OCI-LY7 (cell line): ENCODE measurements at regions not wholly inside any gene's neighbourhood (a gene's known extent, or its start where the extent isn't known, plus 50 kb on each side); places are given as distances from the start of the nearest gene placed in this dataset.

Experiments
- BruUV-seq: library from RNA; stranded (reverse); fragments of 400-500 nt; replicated peaks from 2 replicates; lab custom pipeline; 2021; lab: Mats Ljungman, UMichigan
- CTCF ChIA-PET: fragments of 300-600 bp; sonication (Branson Sonifier 250); formaldehyde crosslinking; loops from one replicate; lab custom pipeline; 2022; ENCODE audit warnings: antibody characterized with exemption; ENCODE audit not compliant: unreplicated experiment; lab: Charles Lee
- POLR2A ChIA-PET: fragments of 300-600 bp; sonication (Branson Sonifier 250); formaldehyde crosslinking; loops from one replicate; lab custom pipeline; 2022; ENCODE audit warnings: antibody characterized with exemption; lab: Charles Lee
- DNase-seq: peaks from one replicate; pipeline ENCODE4 v3.0.0-alpha.2; 2015; ENCODE audit warnings: low spot score
- H2AFZ ChIP-seq: fragments of 200-600 bp; sonication (generic), shearing (Covaris generic); 2 replicates; pipeline ENCODE4 v1.6.1; 2014; ENCODE audit warnings: mild to moderate bottlenecking, antibody characterized with exemption, low read length, moderate library complexity
- H3K27ac ChIP-seq: fragments of 200-600 bp; sonication (generic); 2 replicates; pipeline ENCODE4 v1.5.1; 2014; ENCODE audit warnings: mixed run types, low read depth, mild to moderate bottlenecking, moderate library complexity, low read length, inconsistent platforms; ENCODE audit not compliant: poor library complexity, severe bottlenecking
- H3K36me3 ChIP-seq: fragments of 200-600 bp; sonication (generic); 2 replicates; pipeline ENCODE4 v1.6.1; 2014; ENCODE audit warnings: mild to moderate bottlenecking, antibody characterized with exemption, low read length, moderate library complexity, mixed read lengths; ENCODE audit not compliant: insufficient read depth
- H3K4me1 ChIP-seq: fragments of 200-600 bp; sonication (generic); 2 replicates; pipeline ENCODE4 v1.5.1; 2014; ENCODE audit warnings: mild to moderate bottlenecking, low read length; ENCODE audit not compliant: insufficient read depth, poor library complexity, severe bottlenecking
- H3K4me2 ChIP-seq: fragments of 200-600 bp; sonication (generic); 2 replicates; pipeline ENCODE4 v1.6.1; 2014; ENCODE audit warnings: mild to moderate bottlenecking, low read length
- H3K4me3 ChIP-seq: fragments of 200-600 bp; sonication (generic); 2 replicates; pipeline ENCODE4 v1.5.1; 2014; ENCODE audit warnings: mild to moderate bottlenecking, low read depth, low read length; ENCODE audit not compliant: poor library complexity, severe bottlenecking
- H3K79me2 ChIP-seq: fragments of 200-600 bp; sonication (generic); 2 replicates; pipeline ENCODE4 v1.6.1; 2016; ENCODE audit warnings: low read depth, mild to moderate bottlenecking, low read length, moderate library complexity, mixed read lengths; ENCODE audit not compliant: insufficient read depth
- H3K9me2 ChIP-seq: fragments of 200-600 bp; sonication (generic); 2 replicates; pipeline ENCODE4 v1.6.1; 2016; ENCODE audit warnings: mild to moderate bottlenecking, low read length, mixed read lengths; ENCODE audit not compliant: insufficient read depth
- H3K9me3 ChIP-seq: fragments of 200-600 bp; sonication (generic); 2 replicates; pipeline ENCODE4 v1.6.1; 2014; ENCODE audit warnings: mild to moderate bottlenecking, mixed run types, low read length, mixed read lengths
- H4K20me1 ChIP-seq: fragments of 200-600 bp; sonication (generic); 2 replicates; pipeline ENCODE4 v1.6.1; 2014; ENCODE audit warnings: mild to moderate bottlenecking, antibody characterized with exemption, low read length, moderate library complexity, mixed read lengths; ENCODE audit not compliant: insufficient read depth
- EZH2phosphoT487 ChIP-seq: fragments of 200-600 bp; sonication (generic); IDR thresholded peaks from 2 replicates; pipeline ENCODE4 v1.6.1; 2018; ENCODE audit warnings: low read depth, borderline replicate concordance, mild to moderate bottlenecking, mixed run types, antibody characterized with exemption, low read length, moderate library complexity, mixed read lengths
- intact Hi-C: fragments of 100-400 bp; cut with micrococcal nuclease; formaldehyde crosslinking; loops from one replicate; pipeline ENCODE4 v1.10.0; 2022; ENCODE audit not compliant: unreplicated experiment
- TF ChIP-seq, protein P1 (sequence below): fragments of 200-600 bp; sonication (generic); conservative IDR thresholded peaks from 2 replicates; pipeline ENCODE4 v1.5.1; 2014; ENCODE audit warnings: mild to moderate bottlenecking, antibody characterized with exemption, low read length, moderate library complexity, mixed read lengths

DNA sequence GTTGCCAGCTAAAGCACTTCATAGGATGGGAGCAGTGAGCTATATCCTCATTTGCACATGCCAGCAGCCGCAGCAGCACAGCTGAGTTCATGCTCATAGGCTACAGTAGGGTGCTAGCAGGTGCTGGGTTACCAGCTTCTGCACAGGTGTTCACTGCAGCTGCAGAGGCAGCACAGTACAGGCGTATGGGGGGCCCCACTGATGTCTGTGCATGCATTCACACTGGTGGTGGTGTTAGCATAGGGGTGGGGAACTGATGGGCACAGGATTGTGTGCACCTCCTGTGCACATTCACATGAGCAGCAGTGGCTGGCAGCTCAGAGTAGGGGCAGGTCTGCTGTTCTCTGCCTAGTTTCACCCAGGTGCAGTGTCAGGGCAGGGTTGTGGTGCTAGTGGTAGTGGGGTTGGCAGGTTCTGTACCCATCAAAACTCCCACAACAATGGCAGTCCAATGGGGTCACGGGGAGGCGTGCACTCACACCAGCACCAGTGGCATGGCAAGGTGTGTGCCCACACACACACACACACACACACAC, 58.9 kb upstream of the IRAK1BP1 start:
- Histone ChIP-seq H3K4me2 (no peak overlapping the region), H3K4me3 (no peak overlapping the region), H3K9me3 (no peaks in the 10 kb centered on the region), H3K27ac (no peak overlapping the region), H4K20me1 (no peaks in the 10 kb centered on the region), H3K36me3 (no peaks in the 10 kb centered on the region), H3K79me2 (no peaks in the 10 kb centered on the region), H3K9me2 (no peaks in the 10 kb centered on the region), H2AFZ (no peak overlapping the region), H3K4me1 (no peaks in the 10 kb centered on the region)
- CTCF ChIA-PET = no interaction called here
- no peak for TF ChIP-seq EZH2phosphoT487
- TF ChIP-seq, protein P1, sequence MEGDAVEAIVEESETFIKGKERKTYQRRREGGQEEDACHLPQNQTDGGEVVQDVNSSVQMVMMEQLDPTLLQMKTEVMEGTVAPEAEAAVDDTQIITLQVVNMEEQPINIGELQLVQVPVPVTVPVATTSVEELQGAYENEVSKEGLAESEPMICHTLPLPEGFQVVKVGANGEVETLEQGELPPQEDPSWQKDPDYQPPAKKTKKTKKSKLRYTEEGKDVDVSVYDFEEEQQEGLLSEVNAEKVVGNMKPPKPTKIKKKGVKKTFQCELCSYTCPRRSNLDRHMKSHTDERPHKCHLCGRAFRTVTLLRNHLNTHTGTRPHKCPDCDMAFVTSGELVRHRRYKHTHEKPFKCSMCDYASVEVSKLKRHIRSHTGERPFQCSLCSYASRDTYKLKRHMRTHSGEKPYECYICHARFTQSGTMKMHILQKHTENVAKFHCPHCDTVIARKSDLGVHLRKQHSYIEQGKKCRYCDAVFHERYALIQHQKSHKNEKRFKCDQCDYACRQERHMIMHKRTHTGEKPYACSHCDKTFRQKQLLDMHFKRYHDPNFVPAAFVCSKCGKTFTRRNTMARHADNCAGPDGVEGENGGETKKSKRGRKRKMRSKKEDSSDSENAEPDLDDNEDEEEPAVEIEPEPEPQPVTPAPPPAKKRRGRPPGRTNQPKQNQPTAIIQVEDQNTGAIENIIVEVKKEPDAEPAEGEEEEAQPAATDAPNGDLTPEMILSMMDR = no peak
- peak; percentile 26 for DNase-seq
- POLR2A ChIA-PET = no interaction called here
- BruUV-seq = no TSS peak
- intact Hi-C loops = no loop called here

DNA sequence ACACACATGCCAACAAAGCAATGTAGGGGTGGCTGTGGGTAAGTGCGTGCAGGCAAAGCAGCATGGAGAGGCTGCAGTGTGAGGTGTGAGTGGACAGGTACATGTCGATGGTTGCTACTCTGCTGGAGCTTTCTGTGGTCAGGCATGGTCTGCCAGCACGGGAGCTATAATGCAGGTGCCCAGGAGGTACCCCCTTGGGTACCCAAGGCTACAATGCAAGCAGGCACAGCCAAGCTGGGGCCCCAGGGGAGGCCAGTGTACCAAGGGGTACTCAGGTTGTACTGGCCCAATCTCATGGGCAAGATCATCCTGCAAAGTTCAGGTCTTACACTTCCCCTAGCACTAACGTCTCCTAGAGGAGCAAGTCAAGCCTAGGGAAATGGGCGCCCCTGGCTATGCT, 58.4 kb upstream of the IRAK1BP1 start:
- Histone ChIP-seq H3K4me2 (no peak overlapping the region), H3K36me3 (no peaks in the 10 kb centered on the region)
- POLR2A ChIA-PET = no interaction called here

DNA sequence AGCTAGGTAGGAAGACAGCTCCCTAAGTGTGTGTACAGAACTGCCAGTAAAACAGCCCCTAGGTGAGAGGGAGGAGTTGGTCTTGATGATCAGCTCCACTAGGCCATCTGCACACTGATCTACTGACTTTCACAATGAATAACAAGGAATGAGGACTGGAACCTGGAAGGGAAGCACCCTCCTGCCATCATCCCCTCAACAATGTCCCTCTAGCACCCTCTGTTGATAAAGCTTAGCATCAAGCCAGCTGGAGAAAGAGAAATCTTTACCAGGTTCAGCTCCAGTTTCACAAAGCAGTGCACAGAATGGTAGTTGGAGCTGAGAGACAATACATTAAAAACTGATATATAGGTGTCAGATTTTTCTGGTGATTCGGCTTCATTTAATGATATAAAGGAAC, 57.2 kb upstream of the IRAK1BP1 start:
- intact Hi-C loops = no loop called here
- no peak for DNase-seq
- BruUV-seq = no TSS peak
- Histone ChIP-seq H3K4me3 (no peak overlapping the region), H3K9me3 (no peaks in the 10 kb centered on the region), H3K36me3 (no peaks in the 10 kb centered on the region), H3K27ac (no peak overlapping the region), H3K9me2 (no peaks in the 10 kb centered on the region), H3K79me2 (no peaks in the 10 kb centered on the region), H4K20me1 (no peaks in the 10 kb centered on the region), H3K4me1 (no peaks in the 10 kb centered on the region), H2AFZ (no peak overlapping the region), H3K4me2 (no peak overlapping the region)
- ChIA-PET POLR2A (interaction anchor here (0.6 to 1.1 kb wide), 3 partner anchors 14 to 259 kb away, joined by 3 to 4 read pairs (median 4); no protein-coding TSS in a partner anchor), CTCF (no interaction called here)
- TF ChIP-seq EZH2phosphoT487 = no peak
- TF ChIP-seq, protein P1 = peak; percentile 63

More for the DNA sequence above, 58.4 kb upstream of the IRAK1BP1 start:
- no peak overlapping the region for H3K4me3 ChIP-seq
- no peak overlapping the region for H2AFZ ChIP-seq
- no peaks in the 10 kb centered on the region for H3K9me2 ChIP-seq
- H4K20me1 ChIP-seq = no peaks in the 10 kb centered on the region
- no TSS peak for BruUV-seq
- no peaks in the 10 kb centered on the region for H3K79me2 ChIP-seq
- no peak overlapping the region for H3K27ac ChIP-seq
- CTCF ChIA-PET = no interaction called here
- no peaks in the 10 kb centered on the region for H3K4me1 ChIP-seq
- TF ChIP-seq EZH2phosphoT487 = no peak
- TF ChIP-seq, protein P1 = no peak
- intact Hi-C loops = no loop called here
- no peak for DNase-seq
- no peaks in the 10 kb centered on the region for H3K9me3 ChIP-seq
